ENCODE measurements at regions not wholly inside any gene's neighbourhood (a gene's known extent, or its start where the extent isn't known, plus 50 kb on each side); places are given as distances from the start of the nearest gene placed in this dataset.

DNA sequence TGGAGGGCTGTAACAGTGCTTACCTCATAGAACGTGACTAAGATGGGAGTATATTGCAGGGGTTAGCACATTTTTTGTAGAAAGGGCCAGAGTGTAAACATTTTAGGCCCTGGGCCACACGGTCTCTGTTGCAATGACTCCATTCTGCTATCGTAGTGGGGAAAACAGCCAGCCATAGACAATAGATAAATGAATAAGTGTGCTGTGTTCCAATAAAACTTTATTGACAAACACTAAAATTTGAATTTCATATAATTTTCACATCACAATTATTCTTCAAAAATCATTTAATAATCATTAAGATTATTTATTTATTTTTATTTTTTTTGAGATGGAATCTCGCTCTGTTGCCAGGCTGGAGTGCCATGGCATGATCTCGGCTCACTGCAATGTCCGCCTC is 478.6 kb downstream of the SHQ1 start (continued):
- TF ChIP-seq, protein P1, sequence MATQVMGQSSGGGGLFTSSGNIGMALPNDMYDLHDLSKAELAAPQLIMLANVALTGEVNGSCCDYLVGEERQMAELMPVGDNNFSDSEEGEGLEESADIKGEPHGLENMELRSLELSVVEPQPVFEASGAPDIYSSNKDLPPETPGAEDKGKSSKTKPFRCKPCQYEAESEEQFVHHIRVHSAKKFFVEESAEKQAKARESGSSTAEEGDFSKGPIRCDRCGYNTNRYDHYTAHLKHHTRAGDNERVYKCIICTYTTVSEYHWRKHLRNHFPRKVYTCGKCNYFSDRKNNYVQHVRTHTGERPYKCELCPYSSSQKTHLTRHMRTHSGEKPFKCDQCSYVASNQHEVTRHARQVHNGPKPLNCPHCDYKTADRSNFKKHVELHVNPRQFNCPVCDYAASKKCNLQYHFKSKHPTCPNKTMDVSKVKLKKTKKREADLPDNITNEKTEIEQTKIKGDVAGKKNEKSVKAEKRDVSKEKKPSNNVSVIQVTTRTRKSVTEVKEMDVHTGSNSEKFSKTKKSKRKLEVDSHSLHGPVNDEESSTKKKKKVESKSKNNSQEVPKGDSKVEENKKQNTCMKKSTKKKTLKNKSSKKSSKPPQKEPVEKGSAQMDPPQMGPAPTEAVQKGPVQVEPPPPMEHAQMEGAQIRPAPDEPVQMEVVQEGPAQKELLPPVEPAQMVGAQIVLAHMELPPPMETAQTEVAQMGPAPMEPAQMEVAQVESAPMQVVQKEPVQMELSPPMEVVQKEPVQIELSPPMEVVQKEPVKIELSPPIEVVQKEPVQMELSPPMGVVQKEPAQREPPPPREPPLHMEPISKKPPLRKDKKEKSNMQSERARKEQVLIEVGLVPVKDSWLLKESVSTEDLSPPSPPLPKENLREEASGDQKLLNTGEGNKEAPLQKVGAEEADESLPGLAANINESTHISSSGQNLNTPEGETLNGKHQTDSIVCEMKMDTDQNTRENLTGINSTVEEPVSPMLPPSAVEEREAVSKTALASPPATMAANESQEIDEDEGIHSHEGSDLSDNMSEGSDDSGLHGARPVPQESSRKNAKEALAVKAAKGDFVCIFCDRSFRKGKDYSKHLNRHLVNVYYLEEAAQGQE (IDR thresholded peaks at IDR 0.05; ENCODE audit: unreplicated experiment): no peak

- H3K27me3 Mint-ChIP-seq (ENCODE audit: insufficient read depth, low read depth, poor library complexity): peaks cover 3% of the 10 kb centered on the region
- Histone ChIP-seq H3K36me3 (ENCODE audit: insufficient read depth) (no peaks in the 10 kb centered on the region), H4K20me1 (replicated peaks; ENCODE audit: insufficient read depth) (no peaks in the 10 kb centered on the region), H3K79me2 (replicated peaks; ENCODE audit: insufficient read depth) (no peaks in the 10 kb centered on the region), H3K9me2 (ENCODE audit: insufficient read depth) (0 out of 2 replicates have a peak, but pooled peaks cover under 1% of the 10 kb centered on the region), H3K27me3 (ENCODE audit: insufficient read depth) (no peaks in the 10 kb centered on the region), H3K27ac (ENCODE audit: low read depth) (no peak overlapping the region), H3K4me1 (ENCODE audit: insufficient read depth) (peaks cover 21% of the 10 kb centered on the region), H3K4me2 (peak overlapping the region; percentile 30), H3K4me3 (no peak overlapping the region), H2AFZ (no peak overlapping the region), H3F3A (replicated peaks; ENCODE audit: low read depth) (no peaks in the 10 kb centered on the region)
- peaks cover 39% of the 10 kb centered on the region for H3K4me1 Mint-ChIP-seq
- H3K4me3 Mint-ChIP-seq: no peak overlapping the region
- ATAC-seq: no peak
- H3K27ac Mint-ChIP-seq: no peak overlapping the region
- TF ChIP-seq, protein P1 (IDR thresholded peaks at IDR 0.05; ENCODE audit: unreplicated experiment): no peak
- TF ChIP-seq JUNB (IDR thresholded peaks at IDR 0.05; ENCODE audit: unreplicated experiment) (no peak), EZH2phosphoT487 (IDR thresholded peaks at IDR 0.05; ENCODE audit: unreplicated experiment) (no peak), ZNF331 (CRISPR knock-in tag; IDR thresholded peaks at IDR 0.05; ENCODE audit: low read depth) (no peak), ZNF114 (CRISPR knock-in tag; IDR thresholded peaks at IDR 0.05) (no peak), EZH2 (IDR thresholded peaks at IDR 0.05; ENCODE audit: low read depth, unreplicated experiment) (no peak), NANOG (IDR thresholded peaks at IDR 0.05; ENCODE audit: borderline replicate concordance) (no peak), CREB1 (CRISPR knock-in tag; IDR thresholded peaks at IDR 0.05; ENCODE audit: low read depth) (no peak), POLR2AphosphoS5 (IDR thresholded peaks at IDR 0.05; ENCODE audit: low read depth) (no peak)
- TF ChIP-seq, protein P2, sequence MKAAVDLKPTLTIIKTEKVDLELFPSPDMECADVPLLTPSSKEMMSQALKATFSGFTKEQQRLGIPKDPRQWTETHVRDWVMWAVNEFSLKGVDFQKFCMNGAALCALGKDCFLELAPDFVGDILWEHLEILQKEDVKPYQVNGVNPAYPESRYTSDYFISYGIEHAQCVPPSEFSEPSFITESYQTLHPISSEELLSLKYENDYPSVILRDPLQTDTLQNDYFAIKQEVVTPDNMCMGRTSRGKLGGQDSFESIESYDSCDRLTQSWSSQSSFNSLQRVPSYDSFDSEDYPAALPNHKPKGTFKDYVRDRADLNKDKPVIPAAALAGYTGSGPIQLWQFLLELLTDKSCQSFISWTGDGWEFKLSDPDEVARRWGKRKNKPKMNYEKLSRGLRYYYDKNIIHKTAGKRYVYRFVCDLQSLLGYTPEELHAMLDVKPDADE (IDR thresholded peaks at IDR 0.05): no peak
- peaks cover 6% of the 10 kb centered on the region; the same call in 1 of the 3 replicates for H3K36me3 Mint-ChIP-seq (ENCODE audit: low read depth)
- no peak for DNase-seq (ENCODE audit: low spot score)
- no peaks in the 10 kb centered on the region; the same call in 2 of the 3 replicates for H3K9me3 Mint-ChIP-seq
Observed at GRCh38 chr3:72368331-72368975, 479.8 kb downstream of the SHQ1 start.
